LoVo (cell line): ENCODE measurements at regions not wholly inside any gene's neighbourhood (a gene's known extent, or its start where the extent isn't known, plus 50 kb on each side); places are given as distances from the start of the nearest gene placed in this dataset.
A peak's percentile ranks its signal among the peaks of the same experiment; 100 is the strongest.

Experiments
- DNase-seq: peaks from one replicate; pipeline ENCODE4 v3.0.0-alpha.2; 2016; ENCODE audit warnings: low spot score

DNA sequence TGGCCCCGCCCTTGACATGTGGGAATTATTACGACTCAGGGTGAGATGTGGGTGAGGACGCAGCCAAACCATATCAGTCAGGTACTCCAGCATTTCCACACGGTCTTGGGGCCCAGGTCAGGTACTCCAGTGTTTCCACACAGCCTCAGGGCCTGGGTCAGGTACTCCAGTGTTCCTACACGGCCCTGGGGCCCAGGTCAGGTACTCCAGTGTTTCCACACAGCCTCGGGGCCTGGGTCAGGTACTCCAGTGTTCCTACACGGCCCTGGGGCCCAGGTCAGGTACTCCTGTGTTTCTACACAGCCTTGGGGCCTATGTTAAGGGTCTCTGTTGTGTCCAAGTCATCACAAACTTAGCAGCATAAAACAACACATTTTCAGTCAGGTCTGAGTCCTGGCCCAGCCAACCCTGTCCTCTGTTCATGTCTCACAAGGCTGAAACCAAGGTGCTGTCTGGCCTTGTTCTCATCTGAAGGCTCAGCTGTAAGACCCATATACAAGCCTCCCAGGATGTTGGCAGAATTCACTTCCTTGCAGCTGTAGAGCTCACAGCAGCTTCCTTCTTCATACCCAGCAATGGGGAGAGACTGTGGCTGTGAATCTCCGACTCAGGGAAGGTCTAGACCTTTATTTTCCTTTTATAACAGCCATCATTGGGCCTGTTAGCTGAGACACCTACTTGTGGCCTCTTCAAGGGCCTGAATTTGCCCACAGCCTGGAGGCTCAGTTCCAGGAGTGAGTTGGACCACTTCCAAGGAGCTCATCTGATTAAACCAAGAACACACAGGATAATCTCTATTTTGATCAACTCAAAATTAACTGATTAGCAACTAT, 107.6 kb upstream of the SFSWAP start:
- DNase-seq, result no peak

GRCh38 chr12:131603939-131604795, 106.7 kb upstream of the SFSWAP start:
- no peak for DNase-seq

GRCh38 chr12:131604859-131605258, 106.0 kb upstream of the SFSWAP start:
- DNase-seq, result no peak

DNA sequence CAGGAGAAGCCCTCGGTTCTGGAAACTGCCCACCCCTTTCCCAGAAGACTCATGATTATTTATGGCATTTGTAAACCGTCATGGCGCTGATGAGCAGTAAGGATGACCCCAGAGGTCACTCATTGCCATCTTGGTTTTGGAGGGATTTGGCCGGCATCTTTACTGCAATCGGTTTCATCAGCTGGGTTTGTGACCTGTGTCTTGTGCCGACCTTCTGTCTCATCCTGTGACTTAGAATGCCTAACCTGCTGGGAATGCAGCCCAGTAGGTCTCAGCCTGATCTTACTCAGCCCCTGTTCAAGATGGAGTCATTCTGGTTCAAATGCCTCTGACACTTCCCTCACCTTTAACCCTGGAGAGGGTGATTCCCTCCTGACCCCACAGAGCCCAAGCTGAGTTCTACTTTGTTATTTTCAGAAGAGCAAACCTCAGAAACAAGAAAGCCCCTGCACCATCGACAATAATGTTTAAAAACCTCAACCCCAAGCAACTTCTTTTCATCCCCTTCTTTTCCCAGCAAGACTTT, 105.5 kb upstream of the SFSWAP start:
- DNase-seq, result no peak

DNA sequence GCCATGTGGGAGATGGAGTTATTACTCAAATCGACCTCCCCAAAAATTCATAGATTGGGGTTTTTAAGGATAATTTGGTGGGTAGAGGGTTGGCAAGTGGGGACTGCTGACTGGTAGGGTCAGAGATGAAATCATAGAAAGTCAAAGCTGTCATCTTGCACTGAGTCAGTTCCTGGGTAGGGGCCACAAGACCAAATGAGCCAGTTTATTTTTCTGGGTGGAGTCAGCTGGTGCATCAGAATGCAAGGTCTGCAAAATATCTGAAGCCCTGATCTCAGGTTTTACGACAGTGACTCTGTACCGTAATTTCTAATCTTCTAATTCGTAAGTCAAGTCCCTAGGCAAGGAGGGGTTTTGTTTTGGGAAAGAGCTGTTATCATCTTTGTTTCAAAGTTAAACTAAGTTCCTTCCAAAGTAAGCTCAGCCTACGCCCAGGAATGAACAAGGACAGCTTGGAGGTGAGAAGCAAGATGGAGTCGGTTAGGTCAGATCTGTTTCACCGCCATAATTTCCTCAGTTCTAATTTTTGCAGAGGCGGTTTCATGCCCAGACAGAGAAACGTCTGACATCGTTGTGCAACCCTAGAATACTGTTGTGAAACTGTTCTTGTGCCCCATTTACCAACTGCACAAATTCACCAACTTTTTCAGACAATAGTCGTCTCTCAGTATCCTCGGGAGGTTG, 104.5 kb upstream of the SFSWAP start:
- no peak for DNase-seq

- no peak for DNase-seq
Observed at GRCh38 chr12:131607658-131608447, 103.0 kb upstream of the SFSWAP start.

DNA sequence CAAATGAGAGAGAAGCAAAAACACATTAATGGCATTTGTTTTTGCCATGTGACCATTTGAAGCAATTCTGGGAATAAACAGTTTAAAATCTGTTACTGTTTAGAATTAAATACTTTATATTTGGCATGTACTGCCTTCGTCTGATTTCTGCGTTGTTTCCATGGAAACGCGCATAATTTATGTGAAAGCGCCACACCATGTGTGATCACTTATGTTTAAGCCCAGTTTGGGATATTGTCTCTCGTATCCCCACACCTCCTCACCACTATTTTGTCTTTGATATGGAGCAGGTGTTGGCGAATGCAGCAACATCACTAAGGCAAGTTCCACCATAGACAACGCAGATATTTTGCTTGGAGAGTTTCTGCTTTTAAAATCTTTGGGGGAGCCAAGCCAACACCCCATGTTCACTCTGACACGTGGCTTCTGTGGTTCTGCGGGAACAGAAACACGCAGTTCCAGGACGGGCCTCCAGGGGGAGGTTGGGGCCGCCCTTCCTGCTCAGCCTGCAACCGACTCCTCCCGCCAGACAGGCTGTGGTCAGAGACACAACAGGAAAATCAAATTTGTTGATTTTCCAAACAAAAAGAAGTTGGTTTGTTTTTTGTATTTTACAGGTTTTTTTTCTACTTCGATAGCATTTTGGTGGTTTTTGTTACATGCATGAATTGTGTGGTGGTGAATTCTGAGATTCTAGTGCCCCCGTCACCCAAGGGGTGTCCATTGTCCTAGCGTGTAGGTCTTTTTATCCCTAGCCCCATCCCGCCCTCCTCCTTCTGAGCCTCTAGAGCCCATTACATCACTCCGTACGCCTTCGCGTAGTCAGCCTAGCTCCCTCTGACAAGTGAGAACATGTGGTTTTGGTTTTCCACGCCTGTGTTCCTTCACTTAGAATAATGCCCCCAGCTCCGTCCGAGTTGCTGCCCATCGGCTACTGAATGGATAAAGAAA, 101.9 kb upstream of the SFSWAP start:
- DNase-seq, result peak; percentile 57

DNA sequence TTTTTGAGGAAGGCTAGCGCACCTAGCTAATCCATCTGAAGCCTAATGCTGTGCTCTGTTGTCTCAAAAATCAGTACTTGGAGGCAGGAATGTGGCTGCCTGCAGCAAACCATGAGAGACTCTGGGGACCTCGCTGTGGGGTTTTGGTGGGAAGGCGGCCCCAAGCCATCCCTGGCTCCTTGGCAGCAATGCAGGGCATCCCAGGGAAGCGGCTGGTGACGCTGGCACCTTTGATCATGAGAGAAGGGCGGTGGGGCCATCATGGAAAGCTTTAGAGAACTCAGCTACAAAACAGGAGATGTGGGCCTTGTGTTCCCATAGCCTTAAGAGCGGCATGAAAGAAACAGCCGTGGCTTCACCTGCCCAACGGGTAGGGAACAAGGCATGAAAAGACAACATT, 101.1 kb upstream of the SFSWAP start:
- DNase-seq, result no peak

DNA sequence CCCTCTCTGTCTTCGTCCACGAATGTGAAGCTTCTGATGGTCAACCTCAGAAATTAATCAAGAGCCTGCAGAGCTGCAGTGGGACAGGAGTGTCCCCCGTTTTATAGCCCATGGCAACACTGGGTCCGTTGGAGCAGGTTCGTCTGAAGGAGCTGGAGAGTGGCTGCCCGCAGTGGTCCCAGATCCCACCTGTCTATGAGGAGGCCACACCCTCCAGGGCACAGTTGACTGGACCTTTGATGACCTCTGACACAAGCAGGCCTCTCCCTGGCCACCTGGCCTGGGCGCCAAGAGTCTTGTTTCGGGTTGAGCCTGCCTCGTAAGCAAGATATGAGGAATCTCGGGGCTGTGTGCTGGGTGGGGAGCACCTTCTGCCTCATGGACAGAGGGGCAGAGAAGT, 100.7 kb upstream of the SFSWAP start:
- no peak for DNase-seq

GRCh38 chr12:131610891-131611290, 100.0 kb upstream of the SFSWAP start:
- no peak for DNase-seq

DNA sequence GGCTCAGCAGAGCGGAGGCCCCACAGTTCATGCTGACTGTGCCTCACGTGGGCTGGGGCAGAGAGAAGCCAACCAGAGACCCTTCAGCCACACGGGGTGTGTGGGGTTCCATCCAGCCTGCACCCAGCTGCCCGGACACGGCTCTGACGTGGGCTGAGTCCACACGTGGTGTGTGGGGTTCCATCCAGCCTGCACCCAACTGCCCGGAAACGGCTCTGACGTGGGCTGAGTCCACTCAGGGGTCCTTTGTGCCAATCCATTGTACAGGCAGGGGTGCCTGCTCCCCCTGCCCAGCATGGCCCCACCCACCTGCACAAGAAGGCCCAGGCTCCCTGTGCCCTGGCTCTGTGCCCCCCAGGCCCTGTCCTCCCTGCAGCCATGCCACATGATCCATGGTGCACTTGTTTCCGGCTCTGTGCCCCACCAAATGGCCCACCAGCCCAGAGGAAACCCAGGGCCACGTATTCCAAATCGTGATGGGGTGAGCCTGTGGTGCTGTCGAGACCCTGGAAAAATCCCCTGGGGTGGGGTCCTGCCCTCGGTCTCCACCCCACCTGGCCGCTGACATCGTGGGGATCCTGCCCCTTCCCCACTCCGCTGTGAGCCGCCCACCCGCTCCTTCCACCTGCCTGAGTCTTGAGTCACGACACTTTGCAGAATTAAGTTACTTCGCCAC, 99.3 kb upstream of the SFSWAP start:
- no peak for DNase-seq

- DNase-seq, result no peak
Observed at GRCh38 chr12:131612092-131612755, 98.7 kb upstream of the SFSWAP start.

- no peak for DNase-seq
Observed at GRCh38 chr12:131613186-131613585, 97.7 kb upstream of the SFSWAP start.

- no peak for DNase-seq
Observed at GRCh38 chr12:131613678-131614077, 97.2 kb upstream of the SFSWAP start.

- DNase-seq, result no peak
Observed at GRCh38 chr12:131615326-131616042, 95.4 kb upstream of the SFSWAP start.

DNA sequence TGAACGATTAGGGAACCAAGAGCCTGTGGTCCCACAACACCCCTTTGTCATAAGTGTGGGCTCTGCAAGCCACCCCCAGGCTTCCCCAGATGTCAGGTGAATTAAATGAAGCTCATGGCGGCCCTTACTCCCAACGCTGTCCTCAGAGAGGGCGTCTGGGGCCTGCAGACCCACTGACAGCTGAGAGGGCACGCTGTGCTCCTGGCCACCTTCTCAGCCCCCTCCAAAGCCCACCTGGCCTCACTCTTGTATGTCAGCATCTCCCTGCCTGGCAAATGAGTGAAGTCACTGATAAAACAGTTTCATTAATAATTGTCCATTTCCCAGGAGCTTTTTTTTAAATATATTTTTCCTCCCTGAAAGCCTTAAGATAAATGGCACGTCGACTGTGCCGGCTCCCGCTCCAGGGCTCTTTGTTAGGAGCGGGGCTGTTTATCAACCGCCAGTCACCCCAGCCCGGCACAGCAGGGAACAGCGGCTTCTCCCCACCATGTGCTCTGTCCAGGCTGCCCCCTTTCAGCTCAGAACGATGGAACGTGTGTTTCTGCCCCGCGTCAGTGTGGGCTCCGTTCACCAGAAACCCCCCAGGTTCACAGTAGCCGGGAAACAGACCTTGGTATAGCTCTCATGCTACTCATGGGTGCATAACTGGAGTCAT, 94.7 kb upstream of the SFSWAP start:
- DNase-seq, result no peak

DNA sequence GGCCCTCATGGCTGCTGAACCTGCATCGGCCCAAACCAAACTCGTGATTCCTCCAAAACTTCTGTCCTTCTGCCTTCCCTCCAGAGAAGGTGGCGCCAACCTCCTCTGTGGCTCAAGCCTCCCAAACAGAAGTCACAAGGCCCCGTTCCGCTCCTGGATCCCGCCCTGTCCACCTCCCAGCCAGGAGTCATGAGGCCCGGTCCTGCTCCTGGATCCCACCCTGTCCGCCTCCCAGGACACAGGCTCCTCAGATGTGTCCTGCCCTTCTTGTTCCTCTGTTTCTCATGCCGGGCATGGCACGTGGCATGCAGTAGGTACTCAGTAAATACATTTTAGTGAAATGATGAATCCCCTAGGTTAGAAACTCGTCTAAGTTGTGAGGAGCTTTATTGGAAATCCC, 94.2 kb upstream of the SFSWAP start:
- no peak for DNase-seq

DNA sequence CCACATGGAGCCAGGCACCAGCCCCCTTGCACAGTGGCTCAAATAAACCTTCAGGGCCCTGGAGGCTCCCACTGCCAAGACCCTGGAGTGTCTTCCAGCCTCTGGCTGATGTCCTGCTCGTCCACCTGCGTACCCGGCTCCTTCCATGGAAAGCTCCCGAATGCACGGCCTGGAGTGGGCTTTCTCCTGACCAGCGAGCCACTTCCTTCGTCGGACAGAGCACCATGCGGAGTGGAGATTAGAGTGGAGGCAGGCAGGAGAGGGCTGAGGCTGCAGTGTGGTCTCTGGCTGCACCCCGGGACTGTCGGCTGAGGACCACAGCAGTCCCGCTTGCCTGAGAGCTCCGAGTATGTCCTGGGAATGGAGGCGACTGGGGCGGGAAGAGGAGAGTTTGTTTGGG, 93.7 kb upstream of the SFSWAP start:
- DNase-seq, result no peak
